ENCODE measurements at regions not wholly inside any gene's neighbourhood (a gene's known extent, or its start where the extent isn't known, plus 50 kb on each side); places are given as distances from the start of the nearest gene placed in this dataset.

DNA sequence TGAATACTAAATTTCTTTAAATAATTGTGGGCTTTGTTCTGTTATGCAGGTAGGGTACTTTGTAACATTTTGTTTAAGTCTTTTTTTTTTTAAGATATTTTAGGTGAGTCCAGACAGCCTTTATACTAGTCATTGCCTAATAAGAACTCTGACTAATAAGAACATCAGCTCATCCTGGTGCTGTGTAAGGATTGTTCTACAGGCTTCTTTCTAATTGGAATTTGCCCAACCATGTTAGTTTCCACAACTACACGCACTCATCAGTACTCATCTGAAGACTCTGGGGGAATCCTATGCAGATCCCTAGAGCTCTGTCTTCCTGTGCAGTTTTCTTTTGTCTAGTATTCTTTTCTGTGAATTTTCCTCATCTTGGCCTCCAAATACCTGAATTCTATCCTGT is 741.8 kb downstream of the IGSF11 start:
- Mint-ChIP-seq H3K9me3 (ENCODE audit: unreplicated experiment) (no peaks in the 10 kb centered on the region), H3K27me3 (ENCODE audit: unreplicated experiment) (no peaks in the 10 kb centered on the region), H3K36me3 (ENCODE audit: low read depth, unreplicated experiment) (no peaks in the 10 kb centered on the region), H3K27ac (ENCODE audit: unreplicated experiment) (no peak overlapping the region), H3K4me1 (ENCODE audit: unreplicated experiment) (no peaks in the 10 kb centered on the region), H3K4me3 (ENCODE audit: unreplicated experiment) (no peak overlapping the region)
- no peak for DNase-seq (ENCODE audit: low spot score)
- TF ChIP-seq, protein P1, sequence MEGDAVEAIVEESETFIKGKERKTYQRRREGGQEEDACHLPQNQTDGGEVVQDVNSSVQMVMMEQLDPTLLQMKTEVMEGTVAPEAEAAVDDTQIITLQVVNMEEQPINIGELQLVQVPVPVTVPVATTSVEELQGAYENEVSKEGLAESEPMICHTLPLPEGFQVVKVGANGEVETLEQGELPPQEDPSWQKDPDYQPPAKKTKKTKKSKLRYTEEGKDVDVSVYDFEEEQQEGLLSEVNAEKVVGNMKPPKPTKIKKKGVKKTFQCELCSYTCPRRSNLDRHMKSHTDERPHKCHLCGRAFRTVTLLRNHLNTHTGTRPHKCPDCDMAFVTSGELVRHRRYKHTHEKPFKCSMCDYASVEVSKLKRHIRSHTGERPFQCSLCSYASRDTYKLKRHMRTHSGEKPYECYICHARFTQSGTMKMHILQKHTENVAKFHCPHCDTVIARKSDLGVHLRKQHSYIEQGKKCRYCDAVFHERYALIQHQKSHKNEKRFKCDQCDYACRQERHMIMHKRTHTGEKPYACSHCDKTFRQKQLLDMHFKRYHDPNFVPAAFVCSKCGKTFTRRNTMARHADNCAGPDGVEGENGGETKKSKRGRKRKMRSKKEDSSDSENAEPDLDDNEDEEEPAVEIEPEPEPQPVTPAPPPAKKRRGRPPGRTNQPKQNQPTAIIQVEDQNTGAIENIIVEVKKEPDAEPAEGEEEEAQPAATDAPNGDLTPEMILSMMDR (IDR thresholded peaks at IDR 0.05; ENCODE audit: unreplicated experiment), result no peak

DNA sequence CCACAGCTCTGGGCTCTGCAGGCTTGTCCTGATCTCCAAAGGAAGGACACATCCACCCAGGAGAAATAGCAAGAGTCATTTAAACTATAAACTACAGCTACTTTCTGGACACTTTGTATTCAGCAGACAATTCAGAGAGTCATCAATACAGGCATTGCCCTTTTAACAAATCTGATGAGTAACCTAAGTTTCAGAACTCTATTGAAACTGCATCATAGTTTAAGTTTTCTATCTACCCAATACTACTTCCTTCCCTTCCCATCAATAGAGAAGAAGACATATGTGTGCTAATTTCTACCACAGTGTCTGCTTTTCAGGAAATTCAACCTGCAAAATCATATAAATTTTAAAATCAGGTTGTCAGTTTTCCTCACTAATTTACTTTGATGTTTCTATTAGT is 736.5 kb downstream of the IGSF11 start:
- no peak overlapping the region for H3K4me3 Mint-ChIP-seq (ENCODE audit: unreplicated experiment)
- H3K4me1 Mint-ChIP-seq (ENCODE audit: unreplicated experiment), result no peaks in the 10 kb centered on the region
- H3K27ac Mint-ChIP-seq (ENCODE audit: unreplicated experiment), result no peak overlapping the region
- no peaks in the 10 kb centered on the region for H3K27me3 Mint-ChIP-seq (ENCODE audit: unreplicated experiment)
- TF ChIP-seq, protein P1 (IDR thresholded peaks at IDR 0.05; ENCODE audit: unreplicated experiment), result no peak
- no peaks in the 10 kb centered on the region for H3K9me3 Mint-ChIP-seq (ENCODE audit: unreplicated experiment)
- H3K36me3 Mint-ChIP-seq (ENCODE audit: low read depth, unreplicated experiment), result no peaks in the 10 kb centered on the region
- no peak for DNase-seq (ENCODE audit: low spot score)

DNA sequence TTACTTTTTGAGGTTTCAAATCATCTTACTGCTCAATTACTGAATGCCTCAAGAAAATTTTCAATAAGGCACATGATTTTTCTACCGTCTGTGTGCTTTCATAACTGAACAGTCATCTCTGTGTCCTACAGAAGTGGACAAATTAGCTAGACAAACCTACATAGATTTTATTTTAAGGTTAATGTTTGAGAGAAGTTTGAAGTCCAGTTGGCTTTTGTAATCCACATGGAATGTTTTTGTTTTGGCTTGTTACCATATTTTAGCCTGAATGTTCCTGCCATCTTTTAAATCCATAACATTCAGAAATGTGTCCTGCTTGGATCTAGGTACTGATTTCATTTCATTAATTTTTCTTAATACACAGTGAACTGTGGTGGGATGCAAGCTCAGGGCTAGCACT is 730.1 kb downstream of the IGSF11 start:
- H3K9me3 Mint-ChIP-seq (ENCODE audit: unreplicated experiment), result no peaks in the 10 kb centered on the region
- no peaks in the 10 kb centered on the region for H3K36me3 Mint-ChIP-seq (ENCODE audit: low read depth, unreplicated experiment)
- no peak overlapping the region for H3K4me3 Mint-ChIP-seq (ENCODE audit: unreplicated experiment)
- H3K27me3 Mint-ChIP-seq (ENCODE audit: unreplicated experiment), result no peaks in the 10 kb centered on the region
- DNase-seq (ENCODE audit: low spot score), result no peak
- H3K27ac Mint-ChIP-seq (ENCODE audit: unreplicated experiment), result no peak overlapping the region
- TF ChIP-seq, protein P1 (IDR thresholded peaks at IDR 0.05; ENCODE audit: unreplicated experiment), result no peak
- H3K4me1 Mint-ChIP-seq (ENCODE audit: unreplicated experiment), result no peaks in the 10 kb centered on the region

DNA sequence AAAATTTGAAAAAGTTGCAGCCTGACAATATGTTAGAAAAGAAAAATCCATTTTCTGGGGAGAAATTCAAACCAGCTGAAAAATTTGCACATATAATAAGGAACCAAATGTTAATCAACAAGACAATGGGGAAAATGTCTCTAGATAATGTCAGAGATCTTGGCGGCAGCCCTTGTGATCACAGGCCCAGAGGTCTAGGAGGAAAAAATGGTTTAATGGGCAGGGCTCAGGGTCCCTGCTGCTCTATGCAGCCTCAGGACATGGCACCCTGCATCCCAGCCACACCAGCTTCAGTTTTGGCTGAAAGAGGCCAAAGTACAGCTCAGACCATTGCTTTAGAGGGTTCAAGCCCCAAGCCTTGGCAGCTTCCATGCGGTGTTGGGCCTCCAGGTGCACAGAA is 701.9 kb downstream of the IGSF11 start:
- Mint-ChIP-seq H3K4me3 (ENCODE audit: unreplicated experiment) (no peak overlapping the region), H3K27ac (ENCODE audit: unreplicated experiment) (no peak overlapping the region), H3K36me3 (ENCODE audit: low read depth, unreplicated experiment) (peaks cover 6% of the 10 kb centered on the region), H3K9me3 (ENCODE audit: unreplicated experiment) (peaks cover 6% of the 10 kb centered on the region), H3K4me1 (ENCODE audit: unreplicated experiment) (no peaks in the 10 kb centered on the region), H3K27me3 (ENCODE audit: unreplicated experiment) (peaks cover 7% of the 10 kb centered on the region)
- DNase-seq (ENCODE audit: low spot score), result no peak
- TF ChIP-seq, protein P1 (IDR thresholded peaks at IDR 0.05; ENCODE audit: unreplicated experiment), result no peak

DNA sequence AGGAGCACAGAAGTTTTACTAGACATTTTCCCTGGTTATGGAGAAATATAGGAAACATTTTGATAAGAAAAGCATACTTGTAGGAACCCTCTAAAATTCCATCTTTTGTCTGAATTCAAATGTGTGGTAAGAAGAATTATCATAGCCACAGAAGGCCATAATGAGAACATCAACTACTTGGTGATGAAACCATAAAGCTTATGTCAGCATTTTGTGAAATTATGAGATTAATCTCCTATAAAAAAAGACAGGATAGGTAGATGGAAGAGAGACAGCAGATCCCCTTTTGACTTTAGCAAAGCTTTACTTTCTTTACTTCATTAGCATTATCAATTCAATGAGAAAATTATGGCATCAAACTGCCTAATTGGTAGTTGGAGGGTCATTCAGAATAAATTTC is 697.0 kb downstream of the IGSF11 start:
- Mint-ChIP-seq H3K36me3 (ENCODE audit: low read depth, unreplicated experiment) (peaks cover under 1% of the 10 kb centered on the region), H3K9me3 (ENCODE audit: unreplicated experiment) (peaks cover under 1% of the 10 kb centered on the region), H3K4me1 (ENCODE audit: unreplicated experiment) (no peaks in the 10 kb centered on the region), H3K27me3 (ENCODE audit: unreplicated experiment) (peaks cover 3% of the 10 kb centered on the region), H3K4me3 (ENCODE audit: unreplicated experiment) (no peak overlapping the region), H3K27ac (ENCODE audit: unreplicated experiment) (no peak overlapping the region)
- DNase-seq (ENCODE audit: low spot score), result no peak
- TF ChIP-seq, protein P1 (IDR thresholded peaks at IDR 0.05; ENCODE audit: unreplicated experiment), result no peak
